GM21381 (cell line): ENCODE measurements at regions not wholly inside any gene's neighbourhood (a gene's known extent, or its start where the extent isn't known, plus 50 kb on each side); places are given as distances from the start of the nearest gene placed in this dataset.
"Not testable (repeated sequence)": the region's sequence is repeated elsewhere in the genome, so short reads cannot be mapped to it uniquely, and the experiment has no call there.

Experiments
- ATAC-seq: cut with Tn5 transposase; IDR thresholded peaks from one replicate; pipeline ENCODE4 v1.9.1; 2021; ENCODE audit warnings: mild to moderate bottlenecking, moderate library complexity; ENCODE audit not compliant: unreplicated experiment

GRCh38 chr5:116788851-116789403 lies 214.3 kb upstream of the SEMA6A start:
- ATAC-seq = no peak

GRCh38 chr5:116787570-116787969 lies 212.9 kb upstream of the SEMA6A start:
- ATAC-seq = no peak

GRCh38 chr5:116785106-116785505 lies 210.5 kb upstream of the SEMA6A start:
- no peak for ATAC-seq

- no peak for ATAC-seq
These were observed 205.2 kb upstream of the SEMA6A start for GRCh38 chr5:116779846-116780245.

GRCh38 chr5:116778651-116779280 lies 204.1 kb upstream of the SEMA6A start:
- ATAC-seq = no peak

- ATAC-seq = peak; percentile 39
These were observed 203.4 kb upstream of the SEMA6A start for GRCh38 chr5:116778032-116778431.

- no peak for ATAC-seq
These were observed 199.3 kb upstream of the SEMA6A start for GRCh38 chr5:116773926-116774325.

- ATAC-seq = no peak
These were observed 198.2 kb upstream of the SEMA6A start for GRCh38 chr5:116772806-116773205.

GRCh38 chr5:116772152-116772501 lies 197.5 kb upstream of the SEMA6A start:
- ATAC-seq = no peak

- no peak for ATAC-seq
These were observed 197.0 kb upstream of the SEMA6A start for GRCh38 chr5:116771466-116772151.

- ATAC-seq = not testable (repeated sequence)
These were observed 195.3 kb upstream of the SEMA6A start for GRCh38 chr5:116769953-116770352.

- no peak for ATAC-seq
These were observed 194.8 kb upstream of the SEMA6A start for GRCh38 chr5:116769470-116769869.

- ATAC-seq = peak; percentile 45
These were observed 191.9 kb upstream of the SEMA6A start for GRCh38 chr5:116766470-116766947.

- no peak for ATAC-seq
These were observed 190.8 kb upstream of the SEMA6A start for GRCh38 chr5:116765441-116765840.

- ATAC-seq = no peak
These were observed 190.3 kb upstream of the SEMA6A start for GRCh38 chr5:116764941-116765340.

GRCh38 chr5:116763987-116764866 lies 189.6 kb upstream of the SEMA6A start:
- peak; percentile 70 for ATAC-seq

- no peak for ATAC-seq
These were observed 185.4 kb upstream of the SEMA6A start for GRCh38 chr5:116759860-116760640.

- ATAC-seq = no peak
These were observed 182.7 kb upstream of the SEMA6A start for GRCh38 chr5:116757326-116757725.

GRCh38 chr5:116756531-116756930 lies 181.9 kb upstream of the SEMA6A start:
- ATAC-seq = no peak

- no peak for ATAC-seq
These were observed 179.9 kb upstream of the SEMA6A start for GRCh38 chr5:116754556-116754955.

- no peak for ATAC-seq
These were observed 177.1 kb upstream of the SEMA6A start for GRCh38 chr5:116751684-116752083.
